ENCODE measurements at regions not wholly inside any gene's neighbourhood (a gene's known extent, or its start where the extent isn't known, plus 50 kb on each side); places are given as distances from the start of the nearest gene placed in this dataset.

DNA sequence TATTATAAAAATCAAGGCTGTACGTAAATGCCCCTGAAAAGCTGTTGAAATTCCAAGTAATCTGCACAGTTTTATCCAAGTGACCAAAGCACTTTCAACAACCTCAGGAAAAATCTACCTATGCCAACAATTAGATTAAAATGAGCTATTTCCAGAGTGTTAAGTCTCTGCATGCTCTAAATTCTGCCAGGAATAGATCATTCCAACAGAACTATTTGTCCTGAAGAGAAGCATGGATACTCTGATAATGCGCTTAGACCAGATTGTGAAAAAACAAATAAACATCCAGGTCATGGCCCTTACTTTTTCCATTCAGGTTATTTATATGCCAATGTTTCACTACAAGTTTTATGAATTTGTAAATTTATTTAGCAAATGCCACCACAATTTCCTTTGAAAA lies 59.1 kb downstream of the PLK2 start:
- TF ChIP-seq, protein P1, sequence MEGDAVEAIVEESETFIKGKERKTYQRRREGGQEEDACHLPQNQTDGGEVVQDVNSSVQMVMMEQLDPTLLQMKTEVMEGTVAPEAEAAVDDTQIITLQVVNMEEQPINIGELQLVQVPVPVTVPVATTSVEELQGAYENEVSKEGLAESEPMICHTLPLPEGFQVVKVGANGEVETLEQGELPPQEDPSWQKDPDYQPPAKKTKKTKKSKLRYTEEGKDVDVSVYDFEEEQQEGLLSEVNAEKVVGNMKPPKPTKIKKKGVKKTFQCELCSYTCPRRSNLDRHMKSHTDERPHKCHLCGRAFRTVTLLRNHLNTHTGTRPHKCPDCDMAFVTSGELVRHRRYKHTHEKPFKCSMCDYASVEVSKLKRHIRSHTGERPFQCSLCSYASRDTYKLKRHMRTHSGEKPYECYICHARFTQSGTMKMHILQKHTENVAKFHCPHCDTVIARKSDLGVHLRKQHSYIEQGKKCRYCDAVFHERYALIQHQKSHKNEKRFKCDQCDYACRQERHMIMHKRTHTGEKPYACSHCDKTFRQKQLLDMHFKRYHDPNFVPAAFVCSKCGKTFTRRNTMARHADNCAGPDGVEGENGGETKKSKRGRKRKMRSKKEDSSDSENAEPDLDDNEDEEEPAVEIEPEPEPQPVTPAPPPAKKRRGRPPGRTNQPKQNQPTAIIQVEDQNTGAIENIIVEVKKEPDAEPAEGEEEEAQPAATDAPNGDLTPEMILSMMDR (conservative IDR thresholded peaks at IDR 0.05; ENCODE audit: low read depth, low read length): no peak
- no peak for TF ChIP-seq EZH2 (IDR thresholded peaks at IDR 0.05; ENCODE audit: borderline replicate concordance, low read depth, low read length, poor library complexity, severe bottlenecking)
